Muscle layer of colon (tissue), 2 donors: ENCODE measurements at regions not wholly inside any gene's neighbourhood (a gene's known extent, or its start where the extent isn't known, plus 50 kb on each side); places are given as distances from the start of the nearest gene placed in this dataset.
"Not testable (repeated sequence)": the region's sequence is repeated elsewhere in the genome, so short reads cannot be mapped to it uniquely, and the experiment has no call there.

ENCODE experiments used
- H3K27ac ChIP-seq: one replicate; pipeline ENCODE4 v1.7.0; 2013; ENCODE audit warnings: low read depth, mild to moderate bottlenecking, low read length, moderate library complexity
- H3K27me3 ChIP-seq, 2 donors: one replicate each; pipeline ENCODE4 v1.7.0; 2013; ENCODE audit warnings: low read length in 2 of 2, mild to moderate bottlenecking in 2 of 2; ENCODE audit not compliant: insufficient read depth in 2 of 2, control insufficient read depth in 1 of 2
- H3K36me3 ChIP-seq: one replicate; pipeline ENCODE4 v1.7.0; 2013; ENCODE audit warnings: mild to moderate bottlenecking, low read length; ENCODE audit not compliant: insufficient read depth
- H3K4me1 ChIP-seq: one replicate; pipeline ENCODE4 v1.7.0; 2013; ENCODE audit warnings: mild to moderate bottlenecking, low read length; ENCODE audit not compliant: insufficient read depth
- H3K4me3 ChIP-seq, 2 donors: one replicate each; pipeline ENCODE4 v1.7.0; 2013; ENCODE audit warnings: low read length in 2 of 2, low read depth in 1 of 2, mild to moderate bottlenecking in 1 of 2, moderate library complexity in 1 of 2
- H3K9ac ChIP-seq: one replicate; pipeline ENCODE4 v1.7.0; 2013; ENCODE audit warnings: low read length
- H3K9me3 ChIP-seq: one replicate; pipeline ENCODE4 v1.7.0; 2013; ENCODE audit warnings: mild to moderate bottlenecking, low read length
- donor health status: abdominal sarcoma.
- donor health status: Adenocarcinoma of cecum.

DNA sequence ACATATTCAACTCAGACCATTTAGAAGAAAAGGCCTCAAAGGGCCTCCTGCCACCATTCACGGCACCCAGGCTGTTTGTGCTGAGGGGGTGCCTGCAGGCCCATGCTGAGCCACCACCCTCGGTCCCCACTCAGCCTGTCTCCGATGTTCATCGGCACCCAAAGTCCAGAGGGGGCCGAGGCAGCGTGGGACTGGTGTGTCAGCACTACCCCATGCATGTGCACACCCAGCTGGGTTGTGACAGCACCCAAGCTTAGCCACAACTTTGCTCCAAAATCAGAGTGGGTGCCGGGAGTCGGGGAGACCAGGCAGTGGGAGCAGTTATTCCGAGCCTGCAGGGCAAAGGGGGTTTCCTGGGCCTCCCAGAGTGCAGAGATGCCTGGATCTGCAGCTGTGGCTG, 508.5 kb upstream of the ZNF717 start:
- no peak overlapping the region for H3K27ac ChIP-seq
- no peaks in the 10 kb centered on the region for H3K4me1 ChIP-seq
- no peak overlapping the region for H3K4me3 ChIP-seq
- H3K27me3 ChIP-seq, result no peaks in the 10 kb centered on the region
- no peak overlapping the region for H3K9ac ChIP-seq
- H3K9me3 ChIP-seq, result no peaks in the 10 kb centered on the region
- no peaks in the 10 kb centered on the region for H3K36me3 ChIP-seq

DNA sequence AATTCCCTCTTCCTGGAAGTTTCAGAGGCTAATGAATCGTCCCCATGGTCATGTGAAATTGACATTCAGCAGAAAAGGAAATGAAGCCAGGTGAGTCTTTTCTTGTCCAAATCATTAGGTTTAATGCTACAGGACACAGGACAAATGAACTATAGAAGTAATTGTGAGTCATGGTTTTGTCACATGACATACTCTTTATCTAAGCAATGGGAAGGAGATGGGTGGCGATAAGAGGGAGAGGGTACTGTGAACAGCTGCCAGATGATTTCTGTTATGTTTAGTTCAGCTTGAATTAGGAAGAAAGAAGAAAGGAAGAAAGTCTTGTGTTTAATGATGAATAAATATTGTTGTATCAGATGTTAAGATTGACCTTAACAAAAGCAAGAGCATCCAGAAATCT, 515.4 kb upstream of the ZNF717 start:
- no peaks in the 10 kb centered on the region for H3K9me3 ChIP-seq
- no peaks in the 10 kb centered on the region for H3K4me1 ChIP-seq
- no peak overlapping the region for H3K4me3 ChIP-seq
- H3K27ac ChIP-seq, result no peak overlapping the region
- H3K36me3 ChIP-seq, result no peaks in the 10 kb centered on the region
- H3K9ac ChIP-seq, result no peak overlapping the region
- no peaks in the 10 kb centered on the region for H3K27me3 ChIP-seq

DNA sequence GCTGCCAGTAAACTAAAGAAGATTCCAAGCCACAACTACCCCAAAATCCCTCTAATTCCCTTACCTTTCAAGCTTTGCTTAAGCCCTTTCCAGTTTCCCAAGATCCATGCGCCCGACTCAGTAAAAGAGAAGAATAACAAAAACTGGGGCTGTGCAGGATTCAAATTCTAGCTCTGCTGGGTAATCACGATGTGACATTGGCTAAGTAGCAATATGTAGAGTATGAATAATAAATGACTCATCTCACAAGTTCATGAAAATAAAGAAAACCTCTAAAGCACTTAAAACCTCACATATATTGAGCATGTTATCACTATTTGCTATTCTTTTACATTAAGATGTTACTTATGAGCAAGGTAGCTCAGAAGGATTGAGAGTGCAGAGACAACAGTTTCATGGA, 522.2 kb upstream of the ZNF717 start:
- H3K9ac ChIP-seq, result no peak overlapping the region
- H3K36me3 ChIP-seq, result no peaks in the 10 kb centered on the region
- H3K27me3 ChIP-seq, result no peaks in the 10 kb centered on the region
- H3K27ac ChIP-seq, result no peak overlapping the region
- no peaks in the 10 kb centered on the region for H3K9me3 ChIP-seq
- no peaks in the 10 kb centered on the region for H3K4me1 ChIP-seq
- H3K4me3 ChIP-seq, result no peak overlapping the region

DNA sequence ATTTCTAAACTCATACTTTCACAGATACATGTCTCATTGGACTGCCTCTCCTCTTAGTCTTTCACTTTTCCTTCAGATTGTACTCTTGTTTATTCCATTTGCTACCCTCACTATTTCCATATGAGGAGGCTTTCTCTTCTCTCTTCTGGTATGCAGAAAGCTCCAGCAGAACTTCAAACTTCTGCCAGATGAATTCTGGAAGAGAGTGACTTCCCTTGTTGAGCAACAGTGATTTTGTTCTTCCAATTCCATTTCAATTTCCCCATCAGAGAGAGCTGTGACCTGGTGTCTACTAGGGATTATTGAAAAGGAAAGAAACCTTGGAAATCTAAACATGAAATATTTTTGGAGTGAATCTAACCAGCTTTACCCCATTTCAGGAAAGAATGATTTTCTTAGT, 523.2 kb upstream of the ZNF717 start:
- Histone ChIP-seq H3K27ac (no peak overlapping the region), H3K27me3 (no peaks in the 10 kb centered on the region), H3K4me1 (no peaks in the 10 kb centered on the region)

DNA sequence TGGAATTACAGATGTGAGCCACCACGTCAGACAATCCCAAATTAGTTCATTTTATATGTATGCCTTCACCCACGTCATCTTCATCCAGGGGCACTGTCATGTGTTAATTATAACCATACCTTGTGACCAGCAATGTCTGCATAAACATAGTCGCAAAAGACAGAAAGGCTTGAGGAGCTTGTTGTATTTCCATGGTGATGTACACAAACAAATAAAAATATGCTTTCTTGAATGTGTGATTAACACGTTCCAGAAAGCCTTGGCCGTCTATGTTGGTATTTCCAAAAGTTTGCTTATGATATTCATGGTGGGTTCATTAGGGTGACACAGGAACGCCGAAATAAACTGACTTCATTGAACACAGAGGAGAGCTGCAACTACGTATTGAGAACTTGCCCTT, 524.7 kb upstream of the ZNF717 start:
- no peak overlapping the region for H3K27ac ChIP-seq
- no peak overlapping the region for H3K9ac ChIP-seq
- no peaks in the 10 kb centered on the region for H3K36me3 ChIP-seq
- no peaks in the 10 kb centered on the region for H3K27me3 ChIP-seq
- no peaks in the 10 kb centered on the region for H3K9me3 ChIP-seq
- H3K4me3 ChIP-seq, result no peak overlapping the region
- no peaks in the 10 kb centered on the region for H3K4me1 ChIP-seq

More for the DNA sequence above, 523.2 kb upstream of the ZNF717 start:
- no peak overlapping the region for H3K9ac ChIP-seq
- H3K4me3 ChIP-seq, result no peak overlapping the region
- no peaks in the 10 kb centered on the region for H3K9me3 ChIP-seq
- H3K36me3 ChIP-seq, result no peaks in the 10 kb centered on the region

DNA sequence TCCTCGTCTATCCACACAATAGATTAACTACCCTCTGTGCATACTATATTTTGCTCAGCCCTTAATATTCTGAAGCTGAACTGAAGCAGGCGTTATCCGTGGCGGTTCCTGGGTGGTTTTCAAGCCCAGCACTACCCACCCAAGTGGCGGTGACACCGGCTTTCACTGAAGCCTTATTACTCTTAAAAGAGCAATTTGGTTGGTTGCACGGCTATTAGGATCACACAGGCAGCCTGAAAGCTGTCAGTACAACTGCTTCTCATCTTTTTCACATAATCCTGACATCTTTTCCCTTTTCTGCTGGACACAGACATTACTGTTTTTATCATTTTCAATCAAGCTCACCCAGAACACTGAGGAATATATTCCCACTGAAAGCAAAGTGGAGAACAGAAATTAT, 525.3 kb upstream of the ZNF717 start:
- no peaks in the 10 kb centered on the region for H3K27me3 ChIP-seq
- no peaks in the 10 kb centered on the region for H3K9me3 ChIP-seq
- no peak overlapping the region for H3K4me3 ChIP-seq
- H3K27ac ChIP-seq, result no peak overlapping the region
- H3K36me3 ChIP-seq, result no peaks in the 10 kb centered on the region
- no peak overlapping the region for H3K9ac ChIP-seq
- H3K4me1 ChIP-seq, result no peaks in the 10 kb centered on the region

DNA sequence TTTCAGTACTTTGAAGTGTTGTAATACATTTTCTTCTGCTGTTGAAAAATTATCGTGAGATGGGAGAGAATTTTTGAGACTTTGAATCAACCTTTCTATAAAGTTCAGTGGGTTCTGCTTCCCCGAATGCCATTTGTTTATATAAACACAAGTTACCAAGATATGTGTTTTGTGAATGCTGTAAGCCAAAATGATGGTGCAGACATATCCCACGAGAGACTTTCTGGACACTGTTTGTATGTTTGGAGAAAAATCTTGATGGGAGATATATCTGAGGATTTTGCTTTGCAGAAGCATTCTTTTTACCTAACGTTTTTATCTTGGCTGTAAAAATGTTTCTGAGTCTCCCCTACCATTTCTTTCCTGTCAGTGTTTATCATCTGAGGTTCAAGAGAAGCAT, 526.6 kb upstream of the ZNF717 start:
- no peak overlapping the region for H3K4me3 ChIP-seq

DNA sequence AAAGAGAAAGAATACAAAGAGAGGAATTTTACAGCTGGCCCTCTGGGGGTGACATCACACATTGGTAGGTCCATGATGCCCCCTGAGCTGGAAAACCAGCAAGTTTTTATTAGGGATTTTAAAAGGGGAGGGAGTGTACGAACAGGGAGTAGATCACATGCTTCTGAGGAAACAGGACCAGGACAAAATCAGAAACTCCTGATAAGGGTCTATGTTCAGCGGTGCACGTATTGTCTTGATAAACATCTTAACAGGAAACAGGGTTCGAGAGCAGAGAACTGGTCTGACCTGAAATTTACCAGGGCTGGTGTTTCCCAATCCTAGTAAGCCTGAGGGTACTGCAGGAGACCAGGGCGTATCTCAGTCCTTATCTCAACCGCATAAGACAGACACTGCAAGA, 530.6 kb upstream of the ZNF717 start:
- not testable (repeated sequence) for H3K27ac ChIP-seq, H3K9ac ChIP-seq, H3K4me1 ChIP-seq, H3K36me3 ChIP-seq, H3K4me3 ChIP-seq, H3K27me3 ChIP-seq, H3K9me3 ChIP-seq

More for the DNA sequence above, 526.6 kb upstream of the ZNF717 start:
- no peak overlapping the region for H3K27ac ChIP-seq
- no peak overlapping the region for H3K9ac ChIP-seq
- H3K36me3 ChIP-seq, result no peaks in the 10 kb centered on the region
- no peaks in the 10 kb centered on the region for H3K9me3 ChIP-seq
- H3K4me1 ChIP-seq, result no peaks in the 10 kb centered on the region
- H3K27me3 ChIP-seq, result no peaks in the 10 kb centered on the region

DNA sequence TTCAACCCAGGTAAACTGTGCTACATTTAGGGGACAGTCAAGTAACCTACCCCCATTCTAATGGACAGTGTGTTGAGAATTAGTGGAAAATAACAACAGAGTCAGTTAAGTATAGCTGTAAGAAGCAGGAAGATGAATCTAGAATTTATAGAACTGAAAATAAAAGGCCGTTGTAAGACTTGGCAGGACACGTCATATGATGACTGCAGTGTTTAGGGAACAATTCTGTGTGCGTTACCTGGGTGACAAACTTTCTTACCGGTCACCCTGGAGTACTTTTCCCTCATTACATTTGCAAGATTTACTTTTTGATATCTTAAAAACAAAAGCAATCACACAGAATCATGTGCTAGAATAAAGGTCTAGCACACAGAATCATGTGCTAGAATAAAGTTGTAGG, 536.3 kb upstream of the ZNF717 start:
- H3K4me1 ChIP-seq, result no peaks in the 10 kb centered on the region
- no peak overlapping the region for H3K9ac ChIP-seq
- no peaks in the 10 kb centered on the region for H3K27me3 ChIP-seq
- H3K4me3 ChIP-seq, result no peak overlapping the region
- no peaks in the 10 kb centered on the region for H3K36me3 ChIP-seq
- no peaks in the 10 kb centered on the region for H3K9me3 ChIP-seq
- H3K27ac ChIP-seq, result no peak overlapping the region

DNA sequence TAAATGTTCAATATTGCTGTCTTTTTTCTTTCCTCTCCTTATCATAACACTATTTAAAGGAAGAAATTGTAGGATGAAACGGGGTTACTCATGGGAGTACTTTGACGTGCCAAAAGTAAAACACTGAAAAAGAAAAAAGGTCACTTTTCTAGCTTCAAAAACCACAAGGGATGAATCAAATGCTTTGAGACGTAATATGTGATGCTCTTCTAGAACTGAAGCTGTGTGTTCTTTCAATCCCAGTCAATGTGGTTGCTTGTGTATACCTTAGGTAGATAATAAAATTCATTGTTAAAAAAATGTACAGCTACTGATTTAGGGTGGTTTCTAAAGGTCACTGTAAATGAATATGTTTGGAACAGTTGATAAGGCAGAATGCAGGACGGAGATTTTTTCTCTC, 538.8 kb upstream of the ZNF717 start:
- no peak overlapping the region for H3K4me3 ChIP-seq
- H3K9me3 ChIP-seq, result no peaks in the 10 kb centered on the region
- no peaks in the 10 kb centered on the region for H3K27me3 ChIP-seq
- no peak overlapping the region for H3K9ac ChIP-seq
- no peak overlapping the region for H3K27ac ChIP-seq
- no peaks in the 10 kb centered on the region for H3K4me1 ChIP-seq
- no peaks in the 10 kb centered on the region for H3K36me3 ChIP-seq

DNA sequence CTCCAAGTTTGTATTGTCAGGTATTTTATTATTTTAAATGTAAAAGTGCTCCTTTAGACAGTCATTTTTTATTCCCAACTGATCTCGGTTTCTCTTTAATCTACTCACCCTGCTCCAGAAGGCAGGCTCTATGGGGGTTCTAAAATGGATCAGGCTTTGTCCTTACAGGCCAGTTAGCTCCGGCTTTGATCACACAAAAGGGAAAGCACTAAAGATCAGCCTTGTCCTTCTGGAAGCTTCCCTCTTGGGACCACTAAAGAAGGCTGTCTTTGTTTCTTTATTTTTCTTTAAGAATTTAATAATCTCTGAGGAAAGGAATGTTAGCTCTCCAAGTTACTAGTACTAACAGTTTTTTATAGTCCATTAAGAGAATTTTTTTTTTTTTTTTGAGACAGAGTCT, 560.5 kb upstream of the ZNF717 start:
- no peaks in the 10 kb centered on the region for H3K36me3 ChIP-seq
- H3K4me3 ChIP-seq, result no peak overlapping the region
- no peaks in the 10 kb centered on the region for H3K9me3 ChIP-seq
- H3K4me1 ChIP-seq, result no peaks in the 10 kb centered on the region
- H3K27me3 ChIP-seq, result no peaks in the 10 kb centered on the region
- H3K9ac ChIP-seq, result no peak overlapping the region
- H3K27ac ChIP-seq, result no peak overlapping the region

DNA sequence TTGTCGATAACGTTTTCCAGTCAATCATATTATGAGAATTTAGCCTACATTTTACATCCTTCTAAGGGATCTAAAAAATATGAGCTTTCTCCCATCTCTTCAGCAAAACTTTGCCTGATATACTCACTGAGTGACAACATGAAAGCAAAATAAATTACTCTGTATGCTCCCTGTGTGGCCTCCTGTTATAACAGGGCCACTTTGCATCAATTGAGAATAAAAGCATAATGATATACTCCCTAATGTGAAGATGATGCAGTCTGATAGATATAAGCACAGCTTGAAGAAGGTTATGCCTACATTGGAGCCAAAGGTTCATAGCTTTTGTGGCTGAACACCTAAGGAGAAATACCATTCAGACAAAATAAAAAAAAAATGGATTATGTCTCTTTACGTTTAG, 561.3 kb upstream of the ZNF717 start:
- H3K9ac ChIP-seq, result no peak overlapping the region
- no peaks in the 10 kb centered on the region for H3K4me1 ChIP-seq
- no peaks in the 10 kb centered on the region for H3K9me3 ChIP-seq
- H3K27me3 ChIP-seq, result no peaks in the 10 kb centered on the region
- H3K36me3 ChIP-seq, result no peaks in the 10 kb centered on the region
- H3K27ac ChIP-seq, result no peak overlapping the region
- no peak overlapping the region for H3K4me3 ChIP-seq
